ENCODE measurements at regions not wholly inside any gene's neighbourhood (a gene's known extent, or its start where the extent isn't known, plus 50 kb on each side); places are given as distances from the start of the nearest gene placed in this dataset.

- Histone ChIP-seq H3K27me3 (replicated peaks; ENCODE audit: control insufficient read depth, insufficient read depth, low read length, poor library complexity, severe bottlenecking) (no peaks in the 10 kb centered on the region), H3K9me3 (ENCODE audit: control insufficient read depth, low read length) (no peaks in the 10 kb centered on the region), H3K27ac (ENCODE audit: insufficient read depth, low read length, poor library complexity, severe bottlenecking) (no peak overlapping the region), H3K4me3 (ENCODE audit: insufficient read depth, low read depth, low read length, poor library complexity, severe bottlenecking) (no peak overlapping the region), H3K36me3 (ENCODE audit: control insufficient read depth, insufficient read depth, low read length) (no peaks in the 10 kb centered on the region), H3K4me1 (ENCODE audit: control insufficient read depth, insufficient read depth, low read length, poor library complexity, severe bottlenecking) (no peaks in the 10 kb centered on the region)
- DNase-seq, result no peak
Observed at GRCh38 chr10:36441557-36441956, 683.8 kb upstream of the ANKRD30A start.

DNA sequence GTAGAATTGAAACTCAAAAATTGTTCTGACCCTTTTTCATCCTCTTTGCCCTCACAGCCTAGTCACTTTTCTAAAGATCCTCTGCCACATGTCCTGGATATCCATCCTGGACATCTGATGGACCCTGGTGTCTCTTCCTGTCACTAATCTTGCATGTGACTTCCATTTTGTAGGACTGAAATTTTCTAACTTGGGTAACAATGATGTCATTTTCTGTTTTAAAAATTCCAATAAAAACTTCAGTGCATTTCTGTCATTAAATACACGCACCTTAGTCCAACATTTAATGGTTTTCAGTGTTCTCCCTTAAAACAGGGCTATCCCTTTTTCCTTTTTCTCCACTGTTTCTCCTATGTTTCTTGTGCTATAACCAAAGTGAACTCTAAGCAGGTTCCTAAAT, 684.9 kb upstream of the ANKRD30A start:
- no peak for DNase-seq
- Histone ChIP-seq H3K27ac (ENCODE audit: insufficient read depth, low read length, poor library complexity, severe bottlenecking) (no peak overlapping the region), H3K4me1 (ENCODE audit: control insufficient read depth, insufficient read depth, low read length, poor library complexity, severe bottlenecking) (no peaks in the 10 kb centered on the region), H3K9me3 (ENCODE audit: control insufficient read depth, low read length) (no peaks in the 10 kb centered on the region), H3K27me3 (replicated peaks; ENCODE audit: control insufficient read depth, insufficient read depth, low read length, poor library complexity, severe bottlenecking) (no peaks in the 10 kb centered on the region), H3K36me3 (ENCODE audit: control insufficient read depth, insufficient read depth, low read length) (no peaks in the 10 kb centered on the region), H3K4me3 (ENCODE audit: insufficient read depth, low read depth, low read length, poor library complexity, severe bottlenecking) (no peak overlapping the region)

- Histone ChIP-seq H3K27ac (ENCODE audit: insufficient read depth, low read length, poor library complexity, severe bottlenecking) (no peak overlapping the region), H3K4me1 (ENCODE audit: control insufficient read depth, insufficient read depth, low read length, poor library complexity, severe bottlenecking) (no peaks in the 10 kb centered on the region), H3K36me3 (ENCODE audit: control insufficient read depth, insufficient read depth, low read length) (no peaks in the 10 kb centered on the region), H3K4me3 (ENCODE audit: insufficient read depth, low read depth, low read length, poor library complexity, severe bottlenecking) (no peak overlapping the region), H3K9me3 (ENCODE audit: control insufficient read depth, low read length) (no peaks in the 10 kb centered on the region), H3K27me3 (replicated peaks; ENCODE audit: control insufficient read depth, insufficient read depth, low read length, poor library complexity, severe bottlenecking) (no peaks in the 10 kb centered on the region)
- DNase-seq, result no peak
Observed at GRCh38 chr10:36437367-36437766, 688.0 kb upstream of the ANKRD30A start.

DNA sequence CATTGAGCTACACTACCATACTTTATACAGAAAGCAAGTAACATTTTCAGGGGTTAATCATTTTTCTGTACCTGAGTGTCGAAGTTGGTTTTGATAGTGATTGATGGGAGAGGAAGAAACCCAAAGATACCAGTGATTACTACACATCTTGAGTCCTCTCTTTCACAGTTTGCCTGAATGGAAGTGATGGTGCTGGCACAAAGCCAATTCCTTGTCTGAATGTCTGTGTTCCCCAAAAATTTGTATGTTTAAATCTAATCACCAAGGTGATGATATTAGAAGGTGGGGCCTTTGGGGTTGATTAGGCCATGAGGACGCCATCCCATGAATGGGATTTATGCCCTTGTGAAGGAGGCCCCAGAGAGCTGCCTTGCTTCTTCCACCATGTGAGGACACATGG, 696.9 kb upstream of the ANKRD30A start:
- no peak for DNase-seq
- no peaks in the 10 kb centered on the region for H3K4me1 ChIP-seq (ENCODE audit: control insufficient read depth, insufficient read depth, low read length, poor library complexity, severe bottlenecking)
- no peaks in the 10 kb centered on the region for H3K36me3 ChIP-seq (ENCODE audit: control insufficient read depth, insufficient read depth, low read length)
- H3K4me3 ChIP-seq (ENCODE audit: insufficient read depth, low read depth, low read length, poor library complexity, severe bottlenecking), result no peak overlapping the region
- no peak overlapping the region for H3K27ac ChIP-seq (ENCODE audit: insufficient read depth, low read length, poor library complexity, severe bottlenecking)
- no peaks in the 10 kb centered on the region for H3K27me3 ChIP-seq (replicated peaks; ENCODE audit: control insufficient read depth, insufficient read depth, low read length, poor library complexity, severe bottlenecking)
- H3K9me3 ChIP-seq (ENCODE audit: control insufficient read depth, low read length), result no peaks in the 10 kb centered on the region

- DNase-seq, result no peak
- H3K27me3 ChIP-seq (replicated peaks; ENCODE audit: control insufficient read depth, insufficient read depth, low read length, poor library complexity, severe bottlenecking), result no peaks in the 10 kb centered on the region
- H3K27ac ChIP-seq (ENCODE audit: insufficient read depth, low read length, poor library complexity, severe bottlenecking), result no peak overlapping the region
- no peaks in the 10 kb centered on the region for H3K4me1 ChIP-seq (ENCODE audit: control insufficient read depth, insufficient read depth, low read length, poor library complexity, severe bottlenecking)
- no peaks in the 10 kb centered on the region for H3K9me3 ChIP-seq (ENCODE audit: control insufficient read depth, low read length)
- H3K4me3 ChIP-seq (ENCODE audit: insufficient read depth, low read depth, low read length, poor library complexity, severe bottlenecking), result no peak overlapping the region
- no peaks in the 10 kb centered on the region for H3K36me3 ChIP-seq (ENCODE audit: control insufficient read depth, insufficient read depth, low read length)
Observed at GRCh38 chr10:36425131-36425797, 700.1 kb upstream of the ANKRD30A start.

- DNase-seq, result no peak
- Histone ChIP-seq H3K27ac (ENCODE audit: insufficient read depth, low read length, poor library complexity, severe bottlenecking) (no peak overlapping the region), H3K4me1 (ENCODE audit: control insufficient read depth, insufficient read depth, low read length, poor library complexity, severe bottlenecking) (no peaks in the 10 kb centered on the region), H3K4me3 (ENCODE audit: insufficient read depth, low read depth, low read length, poor library complexity, severe bottlenecking) (no peak overlapping the region), H3K9me3 (ENCODE audit: control insufficient read depth, low read length) (no peaks in the 10 kb centered on the region), H3K27me3 (replicated peaks; ENCODE audit: control insufficient read depth, insufficient read depth, low read length, poor library complexity, severe bottlenecking) (no peaks in the 10 kb centered on the region), H3K36me3 (ENCODE audit: control insufficient read depth, insufficient read depth, low read length) (no peaks in the 10 kb centered on the region)
Observed at GRCh38 chr10:36424502-36424901, 700.9 kb upstream of the ANKRD30A start.

GRCh38 chr10:36423821-36424248, 701.6 kb upstream of the ANKRD30A start:
- Histone ChIP-seq H3K36me3 (ENCODE audit: control insufficient read depth, insufficient read depth, low read length) (no peaks in the 10 kb centered on the region), H3K9me3 (ENCODE audit: control insufficient read depth, low read length) (no peaks in the 10 kb centered on the region), H3K4me3 (ENCODE audit: insufficient read depth, low read depth, low read length, poor library complexity, severe bottlenecking) (no peak overlapping the region), H3K27me3 (replicated peaks; ENCODE audit: control insufficient read depth, insufficient read depth, low read length, poor library complexity, severe bottlenecking) (no peaks in the 10 kb centered on the region), H3K4me1 (ENCODE audit: control insufficient read depth, insufficient read depth, low read length, poor library complexity, severe bottlenecking) (no peaks in the 10 kb centered on the region), H3K27ac (ENCODE audit: insufficient read depth, low read length, poor library complexity, severe bottlenecking) (no peak overlapping the region)
- no peak for DNase-seq

DNA sequence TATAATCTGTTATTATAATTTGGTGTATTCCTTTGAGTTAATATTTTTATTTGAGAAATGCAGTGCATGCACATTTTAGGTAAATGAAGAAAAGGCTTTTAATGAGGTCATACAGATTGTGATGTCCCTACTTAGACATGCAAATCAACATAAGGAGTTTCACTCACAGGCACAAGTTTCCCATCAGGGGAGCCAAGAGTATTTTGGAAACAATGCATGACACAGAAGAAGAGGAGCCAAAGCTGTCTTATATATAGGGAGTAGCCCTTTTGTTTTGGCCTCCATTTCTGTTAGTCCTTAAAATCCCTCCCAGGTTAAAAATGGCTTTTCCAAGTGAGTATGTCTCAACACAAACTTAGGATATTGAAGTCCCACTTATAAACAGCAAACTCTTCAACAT, 703.4 kb upstream of the ANKRD30A start:
- Histone ChIP-seq H3K4me1 (ENCODE audit: control insufficient read depth, insufficient read depth, low read length, poor library complexity, severe bottlenecking) (no peaks in the 10 kb centered on the region), H3K27ac (ENCODE audit: insufficient read depth, low read length, poor library complexity, severe bottlenecking) (no peak overlapping the region), H3K36me3 (ENCODE audit: control insufficient read depth, insufficient read depth, low read length) (no peaks in the 10 kb centered on the region), H3K4me3 (ENCODE audit: insufficient read depth, low read depth, low read length, poor library complexity, severe bottlenecking) (no peak overlapping the region), H3K9me3 (ENCODE audit: control insufficient read depth, low read length) (no peaks in the 10 kb centered on the region), H3K27me3 (replicated peaks; ENCODE audit: control insufficient read depth, insufficient read depth, low read length, poor library complexity, severe bottlenecking) (no peaks in the 10 kb centered on the region)
- no peak for DNase-seq

- Histone ChIP-seq H3K4me1 (ENCODE audit: control insufficient read depth, insufficient read depth, low read length, poor library complexity, severe bottlenecking) (no peaks in the 10 kb centered on the region), H3K36me3 (ENCODE audit: control insufficient read depth, insufficient read depth, low read length) (no peaks in the 10 kb centered on the region), H3K27ac (ENCODE audit: insufficient read depth, low read length, poor library complexity, severe bottlenecking) (no peak overlapping the region), H3K4me3 (ENCODE audit: insufficient read depth, low read depth, low read length, poor library complexity, severe bottlenecking) (no peak overlapping the region), H3K9me3 (ENCODE audit: control insufficient read depth, low read length) (peaks cover 3% of the 10 kb centered on the region), H3K27me3 (replicated peaks; ENCODE audit: control insufficient read depth, insufficient read depth, low read length, poor library complexity, severe bottlenecking) (no peaks in the 10 kb centered on the region)
- DNase-seq, result no peak
Observed at GRCh38 chr10:36416513-36416912, 708.9 kb upstream of the ANKRD30A start.

GRCh38 chr10:36412942-36413341, 712.5 kb upstream of the ANKRD30A start:
- Histone ChIP-seq H3K4me3 (ENCODE audit: insufficient read depth, low read depth, low read length, poor library complexity, severe bottlenecking) (no peak overlapping the region), H3K4me1 (ENCODE audit: control insufficient read depth, insufficient read depth, low read length, poor library complexity, severe bottlenecking) (no peaks in the 10 kb centered on the region), H3K36me3 (ENCODE audit: control insufficient read depth, insufficient read depth, low read length) (no peaks in the 10 kb centered on the region), H3K9me3 (ENCODE audit: control insufficient read depth, low read length) (peaks cover 3% of the 10 kb centered on the region), H3K27ac (ENCODE audit: insufficient read depth, low read length, poor library complexity, severe bottlenecking) (no peak overlapping the region), H3K27me3 (replicated peaks; ENCODE audit: control insufficient read depth, insufficient read depth, low read length, poor library complexity, severe bottlenecking) (no peaks in the 10 kb centered on the region)
- DNase-seq, result no peak

Measured in effector memory CD4-positive, alpha-beta T cell (primary cell).